ENCODE measurements at regions not wholly inside any gene's neighbourhood (a gene's known extent, or its start where the extent isn't known, plus 50 kb on each side); places are given as distances from the start of the nearest gene placed in this dataset.
"Not testable (repeated sequence)": the region's sequence is repeated elsewhere in the genome, so short reads cannot be mapped to it uniquely, and the experiment has no call there.

DNA sequence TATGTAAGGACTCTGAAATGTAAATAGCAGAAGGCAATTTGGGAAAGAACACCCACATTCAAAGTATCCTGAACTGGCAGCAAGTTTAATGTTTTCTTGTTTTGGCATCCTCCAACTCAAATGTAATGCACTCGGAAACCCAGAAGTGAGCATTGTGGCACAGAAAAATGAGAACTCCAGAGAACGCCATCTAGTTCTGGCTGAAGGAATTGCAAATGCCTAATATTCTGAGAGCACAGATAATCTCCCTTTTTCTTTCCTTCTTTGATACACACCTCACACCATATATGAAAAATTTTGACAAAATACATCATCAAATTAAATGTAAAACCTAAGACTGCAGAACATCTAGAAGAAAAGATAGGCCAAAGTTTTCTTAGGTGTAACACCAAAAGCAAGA is 52.1 kb downstream of the PWWP3B start:
- DNase-seq = no peak

DNA sequence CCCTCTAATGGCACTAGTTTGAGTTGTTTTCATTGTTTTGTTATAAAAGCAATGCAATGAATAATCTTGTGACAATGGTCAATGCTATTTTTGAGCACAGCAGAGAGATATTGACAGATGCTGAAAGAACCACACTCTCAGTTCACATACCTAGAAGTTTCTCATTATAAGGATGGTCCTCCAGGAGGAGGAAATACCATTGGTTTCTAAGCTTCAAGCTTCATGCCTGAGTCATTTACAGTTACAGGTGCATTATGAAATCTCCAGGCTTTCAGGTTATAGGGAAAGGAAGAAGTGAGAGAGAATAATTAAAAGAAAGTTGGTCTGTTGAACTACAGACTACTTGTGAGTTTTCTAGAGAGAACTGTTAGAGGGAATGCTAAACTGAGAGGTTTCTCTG is 75.3 kb downstream of the PWWP3B start:
- DNase-seq = no peak

- no peak for DNase-seq
Observed at GRCh38 chrX:106246511-106246910, 78.4 kb downstream of the PWWP3B start.

- no peak for DNase-seq
Observed at GRCh38 chrX:106247162-106247561, 79.1 kb downstream of the PWWP3B start.

- no peak for DNase-seq
Observed at GRCh38 chrX:106249706-106250379, 81.7 kb downstream of the PWWP3B start.

GRCh38 chrX:106263817-106264216 is 95.7 kb downstream of the PWWP3B start:
- no peak for DNase-seq

DNA sequence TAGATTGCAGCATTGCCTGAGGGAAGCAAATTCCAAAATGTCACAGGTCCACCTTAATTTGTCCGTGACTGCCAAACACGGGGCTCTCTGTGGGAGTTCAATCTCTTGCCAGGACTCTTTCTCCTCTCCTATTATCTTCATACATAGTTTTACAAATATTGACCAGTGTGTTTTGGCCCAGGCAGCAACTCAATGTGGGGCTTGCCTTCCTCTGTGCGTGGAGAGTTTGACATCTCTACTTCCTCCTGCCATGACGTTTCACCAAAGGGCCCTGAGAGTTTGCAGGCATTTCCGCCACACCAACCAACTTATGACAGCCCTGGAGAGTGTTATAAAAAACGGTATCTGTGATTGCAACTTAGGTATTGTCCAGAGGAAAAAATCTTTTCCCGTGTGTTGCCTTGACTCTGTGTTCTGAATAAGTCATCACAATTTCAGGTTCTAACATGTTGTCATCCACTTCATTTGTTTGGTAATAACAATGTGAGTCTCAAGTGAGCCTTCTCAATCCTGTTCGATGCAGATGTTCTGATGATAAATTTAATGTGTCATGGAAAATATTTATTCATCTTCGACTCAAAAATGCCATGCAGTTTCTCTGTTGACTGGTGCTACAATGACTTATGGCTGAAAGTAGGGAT is 106.0 kb downstream of the PWWP3B start:
- not testable (repeated sequence) for DNase-seq

DNA sequence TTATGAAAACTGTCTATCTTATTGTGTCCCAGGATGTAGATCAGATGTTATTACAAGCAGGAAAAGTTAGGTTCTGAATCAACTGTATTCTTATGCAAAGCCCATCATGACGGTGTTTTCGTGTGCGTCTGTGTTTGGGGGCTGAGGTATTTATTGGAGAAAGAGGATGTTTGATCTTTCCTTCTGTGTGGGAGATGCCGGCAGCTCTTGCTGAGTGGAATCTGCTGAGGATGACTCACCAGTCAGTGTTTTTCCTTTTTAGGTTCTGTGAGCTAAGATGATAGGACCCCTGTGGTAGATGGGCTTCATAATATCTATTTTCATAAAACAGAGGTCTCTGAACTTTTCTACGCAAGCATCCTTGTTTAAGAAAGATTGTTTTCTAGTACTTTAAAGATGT is 107.1 kb downstream of the PWWP3B start:
- not testable (repeated sequence) for DNase-seq

GRCh38 chrX:106278951-106279350 is 110.8 kb downstream of the PWWP3B start:
- DNase-seq = no peak

DNA sequence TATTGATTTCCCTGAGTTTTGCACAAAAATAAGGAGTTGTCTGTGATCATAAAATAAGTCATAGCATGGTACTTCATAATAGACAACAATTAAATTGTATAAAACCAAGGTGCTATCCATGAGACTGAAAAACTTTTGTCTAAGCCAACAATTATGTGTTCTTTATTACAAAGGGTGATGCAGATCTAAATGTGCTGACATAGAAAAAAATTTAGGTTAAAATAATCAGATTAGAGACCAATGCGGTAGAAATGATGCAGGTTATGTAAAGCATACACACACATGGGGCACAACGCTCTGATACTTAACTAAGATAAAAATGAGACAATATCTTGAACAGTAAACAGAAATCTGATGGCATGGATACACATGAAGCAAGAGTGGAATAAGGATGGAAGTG is 113.3 kb downstream of the PWWP3B start:
- DNase-seq = no peak

DNA sequence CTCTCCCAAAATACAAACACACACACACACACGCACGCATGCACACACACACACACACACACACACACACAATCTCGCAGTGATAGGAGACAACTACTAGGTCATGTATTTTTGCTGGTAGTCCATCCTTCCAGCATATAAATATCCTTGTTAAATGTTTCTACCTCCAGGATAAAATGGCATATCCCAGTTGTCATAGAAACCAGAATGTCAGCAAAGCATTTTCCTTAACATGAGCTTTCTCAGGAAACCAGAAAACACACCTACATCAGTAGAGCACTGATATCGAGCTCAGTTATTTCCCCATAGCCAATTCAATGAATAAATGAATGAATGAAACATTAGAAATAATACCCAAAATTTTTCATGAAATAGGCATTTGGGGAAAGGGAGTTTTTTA is 115.7 kb downstream of the PWWP3B start:
- DNase-seq = no peak

DNA sequence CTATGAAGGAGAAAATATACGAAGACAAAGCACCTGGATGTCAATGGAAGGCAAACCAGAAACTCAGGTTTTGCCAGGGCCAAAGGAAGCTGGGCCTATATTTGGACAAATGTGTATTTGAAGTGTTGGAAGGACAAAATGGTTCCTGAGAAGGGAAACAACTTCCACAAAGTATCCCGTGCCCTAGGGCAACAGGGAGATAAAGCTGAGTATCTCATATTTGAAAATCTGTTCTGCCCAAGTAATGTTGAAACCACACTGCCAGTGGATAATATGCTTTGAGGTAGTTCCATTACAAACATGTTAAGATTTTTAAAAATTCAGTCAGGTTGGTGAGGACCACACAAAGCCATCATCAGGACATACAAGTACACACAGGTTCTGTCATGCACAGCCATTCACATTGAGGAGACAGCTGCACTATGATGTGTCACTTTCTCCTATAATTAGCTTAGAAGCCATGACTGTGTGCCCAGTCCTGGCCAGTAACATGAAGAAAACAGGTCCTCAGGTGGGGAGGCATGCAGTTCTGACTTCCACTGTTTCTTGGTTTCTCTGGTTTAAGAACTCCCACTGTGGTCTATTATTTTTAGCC is 116.4 kb downstream of the PWWP3B start:
- no peak for DNase-seq

DNA sequence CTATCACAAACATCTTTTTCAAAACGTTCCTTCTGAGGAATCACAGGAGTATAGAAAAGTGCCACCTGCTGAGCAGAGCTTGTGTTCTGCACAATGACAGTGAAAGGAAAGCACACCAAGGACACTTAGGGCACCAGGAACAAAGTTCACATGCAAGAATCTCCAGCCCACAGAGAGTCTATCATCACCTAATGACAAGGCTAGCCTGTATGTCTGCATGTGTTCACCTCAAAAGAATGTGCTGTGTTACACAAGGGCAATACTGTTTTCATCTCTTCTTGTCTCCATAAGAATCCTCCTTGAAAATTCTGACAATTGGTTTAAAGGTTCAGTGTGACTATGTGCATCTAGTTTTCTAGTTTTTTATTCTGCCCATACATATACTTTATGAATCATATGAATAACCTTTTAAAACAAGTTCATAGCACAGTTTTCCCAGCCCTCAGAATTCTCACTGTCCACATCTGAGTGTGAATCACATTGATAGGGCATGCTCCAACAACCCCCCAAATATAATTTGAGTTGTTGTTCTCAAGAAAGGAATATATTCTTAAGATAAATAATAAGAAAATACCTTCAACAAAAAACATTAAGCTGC is 118.0 kb downstream of the PWWP3B start:
- DNase-seq = no peak

DNA sequence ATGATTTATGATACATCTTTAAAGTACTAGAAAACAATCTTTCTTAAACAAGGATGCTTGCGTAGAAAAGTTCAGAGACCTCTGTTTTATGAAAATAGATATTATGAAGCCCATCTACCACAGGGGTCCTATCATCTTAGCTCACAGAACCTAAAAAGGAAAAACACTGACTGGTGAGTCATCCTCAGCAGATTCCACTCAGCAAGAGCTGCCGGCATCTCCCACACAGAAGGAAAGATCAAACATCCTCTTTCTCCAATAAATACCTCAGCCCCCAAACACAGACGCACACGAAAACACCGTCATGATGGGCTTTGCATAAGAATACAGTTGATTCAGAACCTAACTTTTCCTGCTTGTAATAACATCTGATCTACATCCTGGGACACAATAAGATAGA is 122.7 kb downstream of the PWWP3B start:
- not testable (repeated sequence) for DNase-seq

- not testable (repeated sequence) for DNase-seq
Observed at GRCh38 chrX:106291779-106292390, 123.8 kb downstream of the PWWP3B start.

- no peak for DNase-seq
Observed at GRCh38 chrX:106300239-106300638, 132.1 kb downstream of the PWWP3B start.

DNA sequence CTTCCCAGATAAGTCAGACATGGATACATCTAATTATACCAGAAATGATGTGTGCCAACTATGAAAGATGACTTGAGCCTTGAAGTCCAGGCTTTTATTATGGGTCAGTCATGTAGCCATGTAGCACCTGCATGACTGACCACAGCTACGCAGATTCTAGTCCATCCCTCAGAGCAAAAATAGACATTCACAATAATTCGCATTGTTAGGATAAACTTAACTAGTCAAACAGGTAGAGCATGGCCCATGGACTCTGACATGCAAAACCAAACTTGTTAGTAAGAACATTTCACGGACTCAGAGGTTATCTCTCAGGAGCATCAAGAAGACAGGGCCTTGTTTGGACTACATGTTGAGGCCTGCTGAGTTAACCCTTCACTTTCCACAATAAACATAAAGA is 132.6 kb downstream of the PWWP3B start:
- DNase-seq = no peak

GRCh38 chrX:106302304-106302703 is 134.2 kb downstream of the PWWP3B start:
- DNase-seq = no peak

DNA sequence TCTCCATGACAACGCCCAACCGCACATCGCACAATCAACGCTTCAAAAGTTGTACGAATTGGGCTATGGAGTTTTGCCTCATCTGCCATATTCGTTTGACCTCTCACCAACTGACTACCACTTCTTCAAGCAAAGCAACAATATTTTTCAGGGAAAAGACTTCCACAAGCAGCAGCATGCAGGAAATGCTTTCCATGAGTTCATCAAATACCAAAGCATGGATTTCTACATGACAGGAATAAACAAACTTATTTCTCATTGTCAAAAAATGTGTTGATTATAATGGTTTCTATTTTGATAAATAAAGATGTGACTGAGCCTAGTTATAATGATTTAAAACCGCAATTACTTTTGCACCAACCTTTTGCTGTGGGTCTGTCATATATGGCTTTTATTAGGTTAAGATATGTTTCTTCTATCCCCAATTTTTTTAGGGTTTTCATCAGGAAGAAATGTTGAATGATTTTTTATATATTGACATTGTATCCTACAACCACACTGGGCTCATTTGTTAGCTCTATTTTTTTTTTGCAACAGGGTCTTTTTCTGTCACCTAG is 138.4 kb downstream of the PWWP3B start:
- DNase-seq = no peak

DNA sequence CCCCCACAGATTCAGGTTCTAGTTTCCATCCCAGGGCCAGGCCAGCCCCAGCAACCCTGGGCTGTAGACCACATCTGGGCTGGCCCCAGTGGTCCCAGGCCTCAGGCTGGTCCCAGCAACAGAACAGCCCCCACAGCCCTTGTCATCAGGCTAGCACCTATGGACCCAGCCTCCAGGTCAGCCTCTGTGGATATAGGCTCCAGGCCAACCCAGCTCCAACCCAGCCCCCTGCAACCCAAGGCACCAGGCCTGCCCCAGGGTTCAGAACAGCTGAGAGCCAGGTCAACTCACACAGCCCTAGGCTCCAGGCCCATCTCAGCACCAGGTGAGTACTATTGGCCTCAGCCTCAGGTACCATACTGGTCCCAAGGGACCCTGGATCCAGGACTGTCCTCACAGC is 155.3 kb downstream of the PWWP3B start:
- DNase-seq = no peak

DNA sequence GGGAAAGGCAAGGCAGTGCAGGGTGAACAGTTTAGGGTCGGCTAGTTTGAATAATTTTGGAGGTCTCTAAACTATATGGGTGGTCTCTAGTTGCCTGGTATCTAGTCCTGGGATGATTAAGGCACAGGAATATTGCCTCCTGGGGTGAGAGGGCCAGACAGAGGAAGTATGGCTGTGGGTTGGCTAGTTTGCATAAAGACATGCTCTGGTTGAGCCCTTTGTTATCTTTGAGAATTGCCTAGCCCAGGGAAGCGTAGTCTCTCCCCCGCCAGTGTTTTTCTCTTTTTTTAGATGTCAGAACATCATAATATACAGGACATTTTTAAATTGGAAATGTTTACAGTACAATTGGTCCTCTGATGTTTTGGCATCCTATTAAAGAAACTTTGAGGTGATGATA is 163.5 kb downstream of the PWWP3B start:
- no peak for DNase-seq

DNA sequence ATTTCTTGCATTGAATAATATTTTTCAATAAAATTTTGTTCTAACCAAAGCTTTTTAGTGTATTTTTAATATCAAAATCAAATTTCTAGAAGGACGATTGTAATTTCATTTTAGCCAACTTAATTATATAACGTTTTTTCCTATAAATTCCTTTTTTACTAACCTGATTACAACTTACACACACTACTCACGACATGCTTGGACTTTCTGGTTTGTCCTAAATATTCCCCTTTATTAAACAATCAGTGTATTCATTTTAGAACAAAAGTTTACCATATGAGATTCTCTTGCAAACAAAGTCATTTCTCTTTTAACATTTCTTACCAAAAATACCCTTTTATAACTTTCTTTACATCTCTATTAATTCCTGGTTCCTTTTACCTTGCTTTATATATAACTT is 173.7 kb downstream of the PWWP3B start:
- no peak for DNase-seq

- DNase-seq = no peak
Observed at GRCh38 chrX:106356580-106356979, 188.5 kb downstream of the PWWP3B start.
